ENCODE measurements at regions not wholly inside any gene's neighbourhood (a gene's known extent, or its start where the extent isn't known, plus 50 kb on each side); places are given as distances from the start of the nearest gene placed in this dataset.

GRCh38 chr9:87181670-87182069 is 234.4 kb upstream of the GAS1 start:
- no peak for DNase-seq (ENCODE audit: low read depth)

GRCh38 chr9:87184956-87185642 is 237.8 kb upstream of the GAS1 start:
- peak; percentile 86 for DNase-seq (ENCODE audit: low read depth)
- no peak overlapping the region for H3K4me3 ChIP-seq (ENCODE audit: low read depth, low read length)
- in situ Hi-C loops (cut with HindIII; ENCODE audit: low sequenced_read_pairs), result no loop called here
- TF ChIP-seq CTCF (IDR thresholded peaks at IDR 0.05; ENCODE audit: low read depth, low read length, missing control alignments), result no peak

More at GRCh38 chr9:87181670-87182069, 234.4 kb upstream of the GAS1 start:
- no peak overlapping the region for H3K4me3 ChIP-seq (ENCODE audit: low read depth, low read length)
- no peak for TF ChIP-seq CTCF (IDR thresholded peaks at IDR 0.05; ENCODE audit: low read depth, low read length, missing control alignments)
- in situ Hi-C loops (cut with HindIII; ENCODE audit: low sequenced_read_pairs), result no loop called here

- TF ChIP-seq CTCF (IDR thresholded peaks at IDR 0.05; ENCODE audit: low read depth, low read length, missing control alignments), result no peak
Measured at GRCh38 chr9:87187656-87188055, 240.3 kb upstream of the GAS1 start.

GRCh38 chr9:87189006-87189405 is 241.7 kb upstream of the GAS1 start:
- no peak for TF ChIP-seq CTCF (IDR thresholded peaks at IDR 0.05; ENCODE audit: low read depth, low read length, missing control alignments)
- in situ Hi-C loops (cut with HindIII; ENCODE audit: low sequenced_read_pairs), result no loop called here
- DNase-seq (ENCODE audit: low read depth), result no peak
- H3K4me3 ChIP-seq (ENCODE audit: low read depth, low read length), result no peak overlapping the region

More at GRCh38 chr9:87187656-87188055, 240.3 kb upstream of the GAS1 start:
- DNase-seq (ENCODE audit: low read depth), result no peak
- H3K4me3 ChIP-seq (ENCODE audit: low read depth, low read length), result no peak overlapping the region
- in situ Hi-C loops (cut with HindIII; ENCODE audit: low sequenced_read_pairs), result no loop called here

- TF ChIP-seq CTCF (IDR thresholded peaks at IDR 0.05; ENCODE audit: low read depth, low read length, missing control alignments), result no peak
- in situ Hi-C loops (cut with HindIII; ENCODE audit: low sequenced_read_pairs), result no loop called here
- DNase-seq (ENCODE audit: low read depth), result no peak
- no peak overlapping the region for H3K4me3 ChIP-seq (ENCODE audit: low read depth, low read length)
Measured at GRCh38 chr9:87193151-87193550, 245.8 kb upstream of the GAS1 start.

GRCh38 chr9:87193925-87194868 is 246.9 kb upstream of the GAS1 start:
- in situ Hi-C loops (cut with HindIII; ENCODE audit: low sequenced_read_pairs), result no loop called here
- DNase-seq (ENCODE audit: low read depth), result peak; percentile 95
- H3K4me3 ChIP-seq (ENCODE audit: low read depth, low read length), result no peak overlapping the region
- no peak for TF ChIP-seq CTCF (IDR thresholded peaks at IDR 0.05; ENCODE audit: low read depth, low read length, missing control alignments)

Data from astrocyte of the cerebellum (primary cell).